ENCODE measurements at regions not wholly inside any gene's neighbourhood (a gene's known extent, or its start where the extent isn't known, plus 50 kb on each side); places are given as distances from the start of the nearest gene placed in this dataset.

- DNase-seq (ENCODE audit: low read depth, low spot score), result no peak
Measured at GRCh38 chr10:124229989-124230634, 136.7 kb upstream of the CHST15 start.

- no peak for DNase-seq (ENCODE audit: low read depth, low spot score)
Measured at GRCh38 chr10:124229201-124229988, 136.0 kb upstream of the CHST15 start.

- DNase-seq (ENCODE audit: low read depth, low spot score), result no peak
Measured at GRCh38 chr10:124228471-124228870, 135.1 kb upstream of the CHST15 start.

DNA sequence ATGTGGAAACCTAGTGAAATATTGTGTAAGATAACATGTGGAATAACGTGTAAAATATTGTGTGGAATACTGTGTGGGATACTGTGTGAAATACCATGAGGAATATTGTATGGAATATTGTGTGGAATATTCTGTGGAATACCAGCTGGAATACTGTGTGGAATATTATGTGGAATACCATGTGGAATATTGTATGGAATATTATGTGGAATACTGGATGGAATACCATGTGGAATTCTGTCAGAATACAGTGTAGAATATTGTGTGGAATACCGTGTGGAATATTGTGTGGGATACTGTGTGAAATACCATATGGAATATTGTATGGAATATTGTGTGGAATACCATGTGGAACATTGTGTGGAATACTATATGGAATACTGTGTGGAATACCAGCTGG, 134.6 kb upstream of the CHST15 start:
- no peak for DNase-seq (ENCODE audit: low read depth, low spot score)

DNA sequence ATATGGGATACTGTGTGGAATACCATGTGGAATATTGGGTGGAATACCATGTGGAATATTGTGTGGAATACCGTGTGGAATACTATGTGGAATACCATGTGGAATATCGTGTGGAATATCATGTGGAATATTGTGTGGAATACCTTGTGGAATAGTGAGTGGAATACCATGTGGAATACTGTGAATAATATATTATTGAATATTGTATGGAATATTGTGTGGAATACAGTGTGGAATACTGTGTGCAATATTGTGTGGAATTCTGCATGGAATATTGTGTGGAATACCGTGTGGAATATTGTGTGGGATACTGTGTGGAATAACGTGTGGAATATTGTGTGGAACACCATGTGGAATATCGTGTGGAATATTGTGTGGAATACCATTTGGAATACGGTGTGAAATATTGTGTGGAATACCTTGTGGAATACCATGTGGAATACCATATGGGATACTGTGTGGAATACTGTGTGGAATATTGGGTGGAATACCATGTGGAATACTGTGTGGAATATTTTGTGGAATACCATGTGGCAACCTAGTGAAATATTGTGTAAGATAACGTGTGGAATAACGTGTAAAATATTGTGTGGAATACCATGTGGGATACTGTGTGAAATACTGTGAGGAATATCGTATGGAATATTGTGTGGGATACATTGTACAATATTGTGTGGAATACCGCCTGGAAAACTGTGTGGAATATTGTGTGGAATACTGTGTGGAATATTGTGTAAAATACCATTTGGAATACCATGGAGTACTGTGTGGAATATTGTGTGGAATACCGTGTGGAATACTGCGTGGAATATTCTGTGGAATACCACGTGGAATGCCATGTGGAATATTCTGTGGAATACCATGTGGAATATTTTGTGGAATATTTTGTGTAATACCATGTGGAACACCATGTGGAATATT, 133.9 kb upstream of the CHST15 start:
- DNase-seq (ENCODE audit: low read depth, low spot score), result no peak

DNA sequence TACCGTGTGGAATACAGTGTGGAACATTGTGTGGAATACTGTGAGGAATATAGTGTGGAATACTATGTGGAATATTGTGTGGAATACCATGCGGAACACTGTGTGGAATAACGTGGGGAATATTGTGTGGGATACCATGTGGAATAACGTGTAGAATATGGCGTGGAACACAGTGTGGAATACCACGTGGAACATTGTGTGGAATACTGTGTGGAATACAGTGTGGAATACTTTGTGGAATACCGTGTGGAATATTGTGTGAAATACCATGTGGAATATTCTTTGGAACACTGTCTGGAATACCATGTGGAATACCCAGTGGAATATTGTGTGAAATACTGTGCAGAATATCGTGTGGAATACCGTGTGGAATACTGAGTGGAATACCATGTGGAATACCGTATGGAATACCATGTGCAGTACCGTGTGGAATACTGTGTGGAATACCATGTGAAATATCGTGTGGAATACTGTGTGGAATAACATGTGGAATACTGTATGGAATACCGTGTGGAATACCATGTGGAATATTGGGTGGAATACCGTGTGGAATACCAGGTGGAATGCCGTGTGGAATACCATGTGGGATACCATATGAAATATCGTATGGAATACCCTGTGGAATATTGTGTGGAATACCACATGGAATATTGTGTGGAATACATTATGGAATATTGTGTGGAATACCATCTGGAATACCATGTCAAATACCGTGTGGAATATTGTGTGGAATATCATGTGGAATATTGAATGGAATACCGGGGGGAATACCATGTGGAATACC, 133.1 kb upstream of the CHST15 start:
- DNase-seq (ENCODE audit: low read depth, low spot score), result no peak

DNA sequence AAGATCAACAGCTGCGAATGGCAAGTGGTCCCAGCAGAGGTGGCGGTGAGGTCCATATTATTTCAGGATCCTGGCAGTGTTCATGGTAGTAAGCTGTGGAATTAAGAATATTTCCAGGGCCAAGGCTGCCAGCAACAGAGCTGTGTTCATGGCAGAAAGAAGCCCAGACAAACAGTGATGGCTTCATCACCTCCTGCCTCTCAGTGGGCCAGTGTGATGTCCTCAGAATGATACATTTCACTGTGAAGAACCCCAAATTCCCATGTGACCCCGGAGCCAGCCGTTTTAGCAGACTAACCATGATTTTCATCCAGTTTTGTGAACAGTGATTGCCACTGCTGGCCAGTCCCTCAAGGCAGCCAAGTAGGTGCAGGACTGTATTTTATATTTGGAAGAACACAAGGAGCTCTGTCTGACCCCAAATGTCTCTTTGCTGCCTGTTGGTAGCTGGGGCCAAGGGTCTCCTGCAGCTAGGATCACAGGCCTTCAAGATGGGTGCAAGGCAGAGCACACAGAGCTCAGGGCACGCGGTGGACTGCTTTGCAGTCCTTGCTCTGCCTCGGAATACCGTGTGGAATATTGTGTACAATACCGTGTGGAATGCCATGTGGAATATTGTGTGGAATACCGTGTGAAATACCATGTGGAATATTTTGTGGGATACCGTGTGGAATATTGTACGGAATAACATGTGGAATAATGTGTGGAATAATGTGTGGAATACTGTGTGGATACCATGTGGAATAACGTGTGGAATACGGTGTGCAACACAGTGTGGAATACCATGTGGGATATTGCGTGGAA, 132.3 kb upstream of the CHST15 start:
- no peak for DNase-seq (ENCODE audit: low read depth, low spot score)

- DNase-seq (ENCODE audit: low read depth, low spot score), result no peak
Measured at GRCh38 chr10:124225029-124225466, 131.7 kb upstream of the CHST15 start.

- DNase-seq (ENCODE audit: low read depth, low spot score), result no peak
Measured at GRCh38 chr10:124224331-124225028, 131.1 kb upstream of the CHST15 start.

DNA sequence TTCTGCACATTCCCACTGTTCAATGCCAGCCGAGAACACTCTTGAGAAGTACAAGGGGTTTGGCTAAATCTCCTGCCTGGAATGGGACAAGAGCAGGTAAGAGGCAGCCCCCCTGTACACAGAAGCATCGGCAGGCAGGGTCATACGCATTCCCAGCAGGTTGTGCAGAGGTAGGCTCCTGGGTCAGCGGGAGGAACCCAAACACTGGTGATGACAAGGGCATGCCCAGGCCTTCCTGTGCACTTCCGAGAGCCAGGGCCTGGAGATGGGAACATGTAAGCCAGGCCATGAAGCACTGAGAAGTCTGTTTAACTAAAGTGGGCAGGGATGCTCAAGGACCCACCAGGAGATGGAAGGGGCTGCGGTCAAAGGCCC, 130.3 kb upstream of the CHST15 start:
- DNase-seq (ENCODE audit: low read depth, low spot score), result no peak

DNA sequence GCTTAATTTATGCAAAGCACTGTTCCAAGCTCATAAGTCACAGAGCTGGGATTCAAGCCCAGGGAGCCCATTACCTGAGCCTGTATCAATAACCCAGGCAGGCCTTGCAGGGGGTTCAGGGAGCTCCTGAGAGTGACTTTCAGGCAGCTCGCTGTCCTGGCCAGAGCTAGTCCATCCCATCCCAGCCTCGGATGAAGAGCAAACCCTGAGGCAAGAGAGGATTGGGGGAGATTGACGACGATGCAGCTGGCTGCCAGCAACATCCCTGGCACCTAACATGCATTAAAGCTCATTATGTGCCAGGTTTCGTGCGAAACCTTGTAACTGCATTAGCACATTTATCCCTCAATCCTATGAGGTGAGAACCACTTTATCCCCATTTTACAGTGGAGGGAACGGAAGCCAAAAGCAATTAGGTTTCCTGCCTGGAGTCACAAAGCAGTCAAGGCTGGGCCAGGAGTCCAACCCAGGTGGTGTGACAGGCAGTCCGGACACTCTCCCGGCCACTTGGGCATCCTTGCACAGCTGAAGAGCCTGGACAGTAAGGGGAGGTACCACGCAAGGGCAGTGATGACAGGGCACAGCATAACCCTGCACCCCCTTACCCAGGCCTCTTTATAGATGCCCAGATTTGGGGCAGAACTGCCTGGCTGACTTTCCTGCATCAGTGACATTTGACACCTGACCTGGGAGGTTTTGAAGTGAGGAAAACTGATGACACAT, 129.8 kb upstream of the CHST15 start:
- DNase-seq (ENCODE audit: low read depth, low spot score), result no peak

DNA sequence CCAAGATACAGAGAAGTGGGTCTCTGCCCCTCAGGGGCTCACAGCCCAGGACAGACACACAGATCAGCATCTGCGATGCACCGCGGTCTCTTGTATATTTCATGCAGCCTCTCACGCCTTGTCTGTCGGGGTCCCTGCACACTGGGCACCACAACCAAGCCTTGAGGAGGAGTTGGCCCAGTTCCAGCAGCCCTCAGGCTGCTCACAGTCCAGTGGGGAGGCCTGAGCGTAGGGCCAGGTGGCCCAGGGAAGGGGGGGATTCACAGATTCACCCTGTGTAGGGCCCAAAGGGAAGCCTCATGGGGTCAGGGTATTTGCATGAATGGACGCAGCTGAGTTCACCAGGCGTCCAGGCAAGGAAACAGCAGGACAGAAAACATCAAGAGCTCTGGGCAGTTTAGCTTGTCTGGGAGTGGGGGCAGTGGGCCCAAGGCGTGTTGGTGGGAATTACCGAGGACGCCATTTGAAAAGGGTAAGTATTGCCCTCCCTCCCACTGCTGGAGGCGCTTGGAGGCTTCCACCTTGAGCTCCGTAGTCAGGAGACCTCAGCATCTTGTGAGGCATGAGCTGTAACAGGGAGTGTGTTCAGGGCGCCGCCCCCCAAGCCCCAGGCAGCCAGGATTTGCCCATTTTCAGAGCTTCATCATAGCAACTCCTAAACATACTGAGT, 129.1 kb upstream of the CHST15 start:
- DNase-seq (ENCODE audit: low read depth, low spot score), result no peak

GRCh38 chr10:124221356-124222317, 128.2 kb upstream of the CHST15 start:
- DNase-seq (ENCODE audit: low read depth, low spot score), result no peak

GRCh38 chr10:124220971-124221355, 127.6 kb upstream of the CHST15 start:
- no peak for DNase-seq (ENCODE audit: low read depth, low spot score)

DNA sequence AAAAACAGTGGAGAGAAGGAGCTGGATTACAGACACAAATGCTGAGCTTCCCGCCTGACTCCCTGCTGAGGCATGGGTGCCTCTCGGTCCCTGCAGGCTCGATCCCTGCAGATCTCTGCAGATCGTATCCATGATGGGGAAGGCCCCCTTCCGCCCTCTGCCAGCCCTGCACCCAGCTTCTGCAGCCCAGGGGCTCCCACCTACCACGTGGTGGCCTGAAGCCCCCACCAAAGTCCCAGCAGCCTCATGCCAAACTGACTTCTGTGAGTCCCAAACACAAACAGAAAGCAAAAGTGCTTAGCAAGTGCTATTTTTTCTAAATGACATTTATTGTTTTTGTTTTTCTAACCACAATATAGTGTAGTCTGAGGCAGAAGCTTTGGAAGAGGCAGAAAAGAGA, 127.1 kb upstream of the CHST15 start:
- DNase-seq (ENCODE audit: low read depth, low spot score), result no peak

DNA sequence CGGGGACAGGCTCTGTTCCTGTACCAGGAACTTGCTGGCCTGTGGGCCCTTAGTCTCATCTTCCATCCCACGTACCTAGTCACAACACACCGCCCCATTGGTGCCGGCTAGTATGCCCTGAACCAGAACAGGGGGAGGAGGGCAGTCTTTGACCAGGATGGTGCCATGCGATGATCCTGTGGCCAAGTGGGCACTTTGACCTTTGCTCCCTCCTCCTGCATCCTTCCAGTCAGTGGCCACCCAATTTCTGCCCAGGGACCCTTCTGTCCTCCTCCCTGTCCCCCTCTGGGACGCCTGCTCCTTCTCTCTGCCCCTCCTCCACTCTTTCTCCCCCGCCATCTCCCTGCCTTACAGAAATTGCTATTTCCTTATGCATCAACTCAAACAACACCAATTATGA, 126.3 kb upstream of the CHST15 start:
- DNase-seq (ENCODE audit: low read depth, low spot score), result no peak

- DNase-seq (ENCODE audit: low read depth, low spot score), result no peak
Measured at GRCh38 chr10:124219062-124219461, 125.7 kb upstream of the CHST15 start.
